HFFc6 (cell line): ENCODE measurements at regions not wholly inside any gene's neighbourhood (a gene's known extent, or its start where the extent isn't known, plus 50 kb on each side); places are given as distances from the start of the nearest gene placed in this dataset.

Source experiments
- DNase-seq: peaks from one replicate; pipeline ENCODE4 v3.0.0-alpha.2; 2018
- H3K27ac Mint-ChIP-seq: 2 replicates; pipeline ENCODE4 v1.8.0; 2020; ENCODE audit warnings: mild to moderate bottlenecking, mixed read lengths
- H3K27me3 Mint-ChIP-seq: 2 replicates; pipeline ENCODE4 v1.8.0; 2021; ENCODE audit warnings: mild to moderate bottlenecking, moderate library complexity, mixed read lengths; ENCODE audit not compliant: insufficient read depth
- H3K36me3 Mint-ChIP-seq: 2 replicates; pipeline ENCODE4 v1.8.0; 2021; ENCODE audit warnings: low read depth, mixed read lengths
- H3K4me1 Mint-ChIP-seq: 2 replicates; pipeline ENCODE4 v1.8.0; 2020; ENCODE audit warnings: low read depth, mixed read lengths
- H3K4me3 Mint-ChIP-seq: 2 replicates; pipeline ENCODE4 v1.8.0; 2020; ENCODE audit warnings: mild to moderate bottlenecking, moderate library complexity, mixed read lengths
- H3K9me3 Mint-ChIP-seq: 2 replicates; pipeline ENCODE4 v1.8.0; 2020; ENCODE audit warnings: mild to moderate bottlenecking, mixed read lengths
- CTCF ChIP-seq: fragments of 200-600 bp; sonication (generic); IDR thresholded peaks from 2 replicates; pipeline ENCODE4 v1.5.0; 2021; ENCODE audit warnings: antibody characterized with exemption, mild to moderate bottlenecking

DNA sequence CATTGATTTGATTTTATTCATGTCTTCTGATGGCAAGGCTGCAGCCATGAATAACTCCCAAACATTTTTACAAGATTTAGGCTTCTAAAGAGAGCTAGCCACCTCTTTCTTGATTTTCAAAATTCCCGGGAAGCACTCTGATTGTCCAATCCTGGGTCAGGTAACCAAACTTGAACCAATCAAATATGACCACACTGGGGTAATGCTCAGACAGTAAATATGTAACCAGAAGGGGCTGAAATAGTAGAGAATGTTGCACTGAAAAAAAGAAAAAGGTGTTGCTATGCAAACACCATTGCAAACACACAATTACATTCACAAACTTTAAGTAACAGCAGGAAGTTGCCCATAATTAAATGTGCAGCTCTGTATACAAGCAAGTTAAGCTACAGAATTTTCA lies 112.9 kb upstream of the IQCM start:
- H3K27me3 Mint-ChIP-seq, result no peaks in the 10 kb centered on the region; the same call in none of the 2 replicates
- no peak overlapping the region for H3K27ac Mint-ChIP-seq
- no peaks in the 10 kb centered on the region for H3K9me3 Mint-ChIP-seq
- peaks cover 6% of the 10 kb centered on the region; the same call in 1 of the 2 replicates for H3K4me1 Mint-ChIP-seq
- no peak for DNase-seq
- no peak for TF ChIP-seq CTCF
- H3K4me3 Mint-ChIP-seq, result no peak overlapping the region
- H3K36me3 Mint-ChIP-seq, result no peaks in the 10 kb centered on the region

- Mint-ChIP-seq H3K9me3 (no peaks in the 10 kb centered on the region), H3K27ac (no peak overlapping the region), H3K36me3 (no peaks in the 10 kb centered on the region), H3K27me3 (no peaks in the 10 kb centered on the region; the same call in 1 of the 2 replicates), H3K4me3 (no peak overlapping the region), H3K4me1 (no peaks in the 10 kb centered on the region)
- TF ChIP-seq CTCF, result no peak
- no peak for DNase-seq
Measured at GRCh38 chr4:149931431-149931830, 115.8 kb upstream of the IQCM start.

DNA sequence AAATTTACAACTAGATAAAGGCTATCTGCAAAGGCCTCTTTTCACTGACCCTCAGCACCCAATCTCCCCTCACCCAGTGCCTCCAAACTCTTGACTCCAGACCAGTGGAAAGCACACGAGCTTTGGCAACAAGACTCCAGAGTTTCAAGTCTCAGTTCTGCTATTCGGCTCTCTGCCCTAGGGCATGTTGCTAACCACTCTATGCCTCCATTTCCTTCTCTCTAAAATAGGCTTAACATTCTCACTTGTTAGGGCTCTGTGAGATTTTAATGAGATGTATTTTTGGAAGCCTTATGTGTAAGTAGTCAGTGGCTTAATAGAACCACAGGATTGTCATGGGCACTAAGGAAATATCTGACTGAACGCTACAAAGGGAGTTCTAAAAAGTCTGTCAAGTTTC lies 116.5 kb upstream of the IQCM start:
- Mint-ChIP-seq H3K27ac (no peak overlapping the region), H3K36me3 (no peaks in the 10 kb centered on the region), H3K4me1 (no peaks in the 10 kb centered on the region), H3K27me3 (peaks cover 4% of the 10 kb centered on the region; the same call in 1 of the 2 replicates), H3K4me3 (no peak overlapping the region), H3K9me3 (no peaks in the 10 kb centered on the region)
- no peak for DNase-seq
- TF ChIP-seq CTCF, result no peak

- Mint-ChIP-seq H3K4me3 (no peak overlapping the region), H3K36me3 (no peaks in the 10 kb centered on the region), H3K27me3 (peaks cover 4% of the 10 kb centered on the region; the same call in 1 of the 2 replicates), H3K9me3 (no peaks in the 10 kb centered on the region), H3K27ac (no peak overlapping the region), H3K4me1 (no peaks in the 10 kb centered on the region)
- TF ChIP-seq CTCF, result no peak
- DNase-seq, result no peak
Measured at GRCh38 chr4:149933120-149933519, 117.5 kb upstream of the IQCM start.

DNA sequence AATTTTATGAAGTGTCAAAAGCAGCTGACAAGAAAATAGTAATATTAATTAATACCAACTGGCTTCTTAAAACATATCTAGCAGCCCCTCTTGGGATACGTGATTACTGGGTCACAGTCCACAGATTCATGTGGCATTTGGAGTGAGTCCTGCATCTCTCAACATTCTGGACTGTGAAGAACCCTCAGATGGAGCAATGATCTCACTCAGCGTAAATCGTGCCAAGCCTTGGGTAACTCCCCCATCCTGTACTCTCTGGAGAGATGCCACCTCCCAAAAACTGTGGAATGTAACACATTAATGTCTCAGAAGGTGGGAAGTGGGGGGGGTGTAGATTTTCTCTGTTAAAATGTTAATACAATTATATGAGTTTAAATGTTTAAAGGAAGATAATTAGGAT lies 118.2 kb upstream of the IQCM start:
- Mint-ChIP-seq H3K36me3 (no peaks in the 10 kb centered on the region), H3K27ac (no peak overlapping the region)
- DNase-seq, result no peak

More for the DNA sequence above, 118.2 kb upstream of the IQCM start:
- no peak overlapping the region for H3K4me3 Mint-ChIP-seq
- H3K27me3 Mint-ChIP-seq, result peaks cover 4% of the 10 kb centered on the region; the same call in 1 of the 2 replicates
- no peak for TF ChIP-seq CTCF
- no peaks in the 10 kb centered on the region for H3K9me3 Mint-ChIP-seq
- H3K4me1 Mint-ChIP-seq, result no peaks in the 10 kb centered on the region
